GM12801 (cell line): ENCODE measurements at regions not wholly inside any gene's neighbourhood (a gene's known extent, or its start where the extent isn't known, plus 50 kb on each side); places are given as distances from the start of the nearest gene placed in this dataset.

Source experiments
- TF ChIP-seq, protein P1 (sequence below): IDR thresholded peaks from one replicate; pipeline ENCODE4 v1.5.1; 2011; ENCODE audit warnings: control low read depth; ENCODE audit not compliant: insufficient read length; ENCODE audit errors: extremely low read depth

DNA sequence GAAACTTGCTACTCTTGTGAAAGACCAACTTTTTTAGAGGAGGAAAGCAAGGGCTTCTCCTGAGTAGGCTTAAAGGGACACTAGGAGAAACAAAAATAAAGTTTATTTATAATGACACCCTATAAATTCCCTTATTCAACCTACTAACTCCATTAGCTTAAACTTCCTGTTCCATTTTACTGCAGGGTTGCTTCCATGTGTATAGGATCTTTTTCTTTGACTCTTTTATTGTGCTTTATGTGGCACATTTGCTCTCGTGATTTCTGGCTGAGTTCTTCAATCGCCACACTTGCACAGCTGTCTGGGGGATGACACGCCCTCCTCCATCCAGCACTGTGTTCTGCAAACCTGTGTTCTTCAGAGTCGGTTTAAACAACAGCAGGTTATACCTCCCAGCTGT, 225.7 kb upstream of the NPVF start:
- TF ChIP-seq, protein P1, sequence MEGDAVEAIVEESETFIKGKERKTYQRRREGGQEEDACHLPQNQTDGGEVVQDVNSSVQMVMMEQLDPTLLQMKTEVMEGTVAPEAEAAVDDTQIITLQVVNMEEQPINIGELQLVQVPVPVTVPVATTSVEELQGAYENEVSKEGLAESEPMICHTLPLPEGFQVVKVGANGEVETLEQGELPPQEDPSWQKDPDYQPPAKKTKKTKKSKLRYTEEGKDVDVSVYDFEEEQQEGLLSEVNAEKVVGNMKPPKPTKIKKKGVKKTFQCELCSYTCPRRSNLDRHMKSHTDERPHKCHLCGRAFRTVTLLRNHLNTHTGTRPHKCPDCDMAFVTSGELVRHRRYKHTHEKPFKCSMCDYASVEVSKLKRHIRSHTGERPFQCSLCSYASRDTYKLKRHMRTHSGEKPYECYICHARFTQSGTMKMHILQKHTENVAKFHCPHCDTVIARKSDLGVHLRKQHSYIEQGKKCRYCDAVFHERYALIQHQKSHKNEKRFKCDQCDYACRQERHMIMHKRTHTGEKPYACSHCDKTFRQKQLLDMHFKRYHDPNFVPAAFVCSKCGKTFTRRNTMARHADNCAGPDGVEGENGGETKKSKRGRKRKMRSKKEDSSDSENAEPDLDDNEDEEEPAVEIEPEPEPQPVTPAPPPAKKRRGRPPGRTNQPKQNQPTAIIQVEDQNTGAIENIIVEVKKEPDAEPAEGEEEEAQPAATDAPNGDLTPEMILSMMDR, result no peak

DNA sequence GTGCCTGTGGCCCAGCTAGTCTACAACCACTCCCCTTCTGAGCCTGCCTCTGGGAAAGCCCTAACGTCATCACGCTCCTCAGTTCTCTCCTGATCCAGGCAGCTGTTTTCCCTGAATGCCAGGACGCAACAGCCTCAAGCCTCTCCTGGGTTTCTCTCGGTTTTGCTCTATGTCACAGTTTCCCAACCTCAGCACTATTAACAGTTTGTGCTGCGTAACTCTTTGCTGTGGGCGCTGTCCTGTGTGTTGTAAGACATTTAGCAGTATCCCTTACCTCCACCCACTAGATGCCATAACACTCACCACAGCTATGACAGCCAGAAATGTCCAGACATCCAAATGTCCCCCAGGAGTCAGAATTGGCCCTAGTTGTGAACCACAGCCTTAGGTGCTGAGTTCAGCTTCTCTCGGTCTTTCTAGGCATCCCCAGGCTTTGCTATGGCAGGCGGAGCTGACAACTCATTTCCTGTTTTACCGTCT, 226.3 kb upstream of the NPVF start:
- TF ChIP-seq, protein P1, result no peak

DNA sequence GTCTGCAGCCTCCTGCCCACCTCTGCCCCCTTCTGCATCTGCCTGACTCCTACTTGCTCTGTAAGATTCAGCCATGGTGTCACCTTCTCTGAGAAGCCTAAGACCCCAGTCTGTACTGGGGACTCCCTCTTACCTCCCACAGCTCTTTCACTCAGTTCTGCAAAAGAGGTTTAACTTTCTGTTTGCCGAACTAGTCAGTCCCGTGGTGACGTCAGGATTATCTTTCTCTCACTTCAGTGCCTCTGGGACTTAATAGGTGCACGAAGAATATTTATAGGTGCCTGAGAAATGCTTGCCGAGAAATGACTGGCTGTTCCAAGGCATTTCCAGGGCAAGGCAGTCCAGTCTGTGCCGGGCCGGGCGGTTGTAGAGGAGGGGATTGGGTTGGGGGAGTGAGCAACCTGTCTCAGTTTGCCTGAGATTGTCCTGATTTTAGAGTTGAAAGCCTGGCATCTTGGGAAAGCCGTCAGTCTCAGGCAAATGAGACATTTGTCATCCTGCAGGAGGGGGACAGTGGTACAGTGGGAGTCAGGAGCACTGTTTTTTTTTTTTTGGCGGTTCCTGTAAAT, 227.5 kb upstream of the NPVF start:
- TF ChIP-seq, protein P1, result no peak

DNA sequence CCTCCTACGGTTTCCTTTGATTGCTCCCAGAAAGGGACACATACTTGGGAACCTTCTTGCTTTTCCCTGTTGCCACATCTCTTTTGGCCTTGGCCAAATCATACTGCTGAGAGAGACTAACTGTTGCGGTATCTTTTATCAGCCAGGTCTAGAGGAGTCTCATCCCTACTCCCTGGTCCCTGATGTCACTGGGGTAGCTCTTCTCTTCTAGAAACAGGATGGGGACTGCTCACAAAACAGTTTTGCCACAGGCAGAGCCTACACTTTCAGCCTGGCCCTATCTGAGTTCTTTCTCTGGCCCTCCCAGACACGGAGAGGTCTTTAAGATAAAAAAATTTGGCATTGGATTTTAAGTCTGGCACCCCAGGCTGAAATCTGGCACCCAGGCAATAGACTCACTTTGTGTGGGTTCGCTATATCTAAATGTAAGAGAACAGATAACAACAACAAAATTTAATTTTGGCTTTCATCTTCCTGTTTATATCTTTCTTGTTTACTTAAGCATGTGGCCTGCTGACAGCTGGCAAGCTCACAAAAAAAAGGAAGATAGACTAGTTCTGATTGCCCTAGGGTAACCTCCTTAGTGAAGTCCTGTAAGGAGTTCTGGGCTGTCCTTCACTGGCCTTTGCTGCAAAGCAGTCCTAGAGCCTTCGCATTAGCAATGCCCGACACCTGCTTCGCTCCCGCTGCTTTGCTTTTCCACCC, 228.3 kb upstream of the NPVF start:
- TF ChIP-seq, protein P1, result no peak

DNA sequence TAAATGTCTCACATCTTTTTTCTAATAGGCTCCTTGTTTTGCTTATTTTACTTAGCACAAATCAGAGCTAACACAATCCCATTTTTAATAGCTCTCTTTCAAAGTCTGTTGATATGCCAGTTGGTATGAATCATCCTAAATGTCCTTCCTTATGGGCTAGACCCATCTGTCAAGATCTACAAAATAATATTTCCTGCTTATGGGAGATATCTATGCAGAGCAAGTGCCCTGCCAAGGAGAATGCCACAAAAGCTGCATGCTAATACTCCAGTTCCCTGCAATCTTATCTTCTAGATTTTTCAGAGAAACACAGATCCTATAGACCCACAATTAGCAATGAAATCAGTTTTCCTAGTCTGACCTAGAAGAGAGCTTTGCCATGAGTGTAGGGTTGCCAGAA, 230.8 kb upstream of the NPVF start:
- TF ChIP-seq, protein P1, result no peak

DNA sequence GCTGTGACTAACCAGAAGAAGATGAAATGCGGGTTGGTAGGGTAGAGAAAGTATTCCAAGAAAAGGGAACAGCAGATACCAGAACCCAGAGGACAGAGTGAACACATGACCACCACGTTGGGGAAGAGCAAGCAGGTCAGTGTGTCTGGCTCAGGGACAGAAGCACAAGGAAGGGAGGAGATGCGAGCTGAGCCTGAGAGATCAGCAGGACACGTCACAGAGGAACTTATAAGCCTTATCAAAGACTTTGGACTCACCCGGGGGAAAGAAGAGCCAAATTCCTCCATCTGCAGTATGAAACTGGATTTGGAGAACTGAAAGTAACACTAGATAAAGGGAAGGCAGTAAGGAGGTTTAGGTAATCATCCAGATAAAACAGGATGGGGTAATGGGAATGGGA, 232.1 kb upstream of the NPVF start:
- TF ChIP-seq, protein P1, result no peak

DNA sequence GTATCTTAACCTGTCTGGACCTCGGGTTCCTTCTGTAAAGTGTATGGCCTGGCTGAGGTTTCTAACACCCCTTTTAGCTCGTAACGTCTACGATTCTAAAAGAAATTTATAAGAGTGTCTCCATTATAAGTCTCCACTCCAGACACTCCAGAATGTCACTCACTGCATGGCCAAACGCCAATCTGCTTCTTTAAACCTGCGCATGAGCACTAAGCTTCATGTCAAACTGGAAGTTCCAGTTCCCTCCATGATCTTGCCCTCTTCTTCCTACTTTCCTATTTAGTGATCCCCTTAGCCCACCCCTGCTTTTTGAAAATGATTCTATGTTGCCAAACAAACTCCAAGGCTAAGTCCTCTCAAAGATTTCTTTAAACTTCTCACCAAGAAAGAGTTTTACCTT, 241.4 kb upstream of the NPVF start:
- TF ChIP-seq, protein P1, result no peak
